Loucy (cell line): ENCODE measurements at regions not wholly inside any gene's neighbourhood (a gene's known extent, or its start where the extent isn't known, plus 50 kb on each side); places are given as distances from the start of the nearest gene placed in this dataset.
A peak's percentile ranks its signal among the peaks of the same experiment; 100 is the strongest.

Source experiments
- H2AFZ ChIP-seq: fragments of 200-600 bp; sonication (generic); 2 replicates; pipeline ENCODE4 v1.6.0; 2016; ENCODE audit warnings: antibody characterized with exemption, mild to moderate bottlenecking, low read length, moderate library complexity
- H3F3A ChIP-seq: fragments of 200-600 bp; 2 replicates; pipeline ENCODE4 v1.6.0; 2016; ENCODE audit warnings: antibody characterized with exemption, low read depth, mild to moderate bottlenecking
- H3K27me3 ChIP-seq: fragments of 200-600 bp; sonication (generic); 2 replicates; pipeline ENCODE4 v1.6.1; 2014; ENCODE audit warnings: low read length, mild to moderate bottlenecking; ENCODE audit not compliant: insufficient read depth, poor library complexity, severe bottlenecking
- H3K36me3 ChIP-seq: fragments of 200-600 bp; sonication (generic); 2 replicates; pipeline ENCODE4 v1.6.1; 2016; ENCODE audit warnings: low read length; ENCODE audit not compliant: insufficient read depth
- H3K4me1 ChIP-seq: fragments of 200-600 bp; sonication (generic); 2 replicates; pipeline ENCODE4 v1.5.1; 2014; ENCODE audit warnings: low read length, mild to moderate bottlenecking; ENCODE audit not compliant: insufficient read depth, poor library complexity, severe bottlenecking
- H3K4me2 ChIP-seq: fragments of 200-600 bp; sonication (generic); 2 replicates; pipeline ENCODE4 v1.6.0; 2014; ENCODE audit warnings: antibody characterized with exemption, low read length, low read depth, mild to moderate bottlenecking; ENCODE audit not compliant: poor library complexity, severe bottlenecking
- H3K4me3 ChIP-seq: fragments of 200-600 bp; sonication (generic); 2 replicates; pipeline ENCODE4 v1.5.1; 2014; ENCODE audit warnings: low read length, mild to moderate bottlenecking, mixed read lengths; ENCODE audit not compliant: poor library complexity, severe bottlenecking
- H3K79me2 ChIP-seq: fragments of 200-600 bp; sonication (generic); 2 replicates; pipeline ENCODE4 v1.6.1; 2014; ENCODE audit warnings: low read length; ENCODE audit not compliant: insufficient read depth
- H3K9ac ChIP-seq: fragments of 200-600 bp; sonication (generic); 2 replicates; pipeline ENCODE4 v1.6.0; 2014; ENCODE audit warnings: mild to moderate bottlenecking, low read depth, low read length, moderate library complexity; ENCODE audit not compliant: poor library complexity, severe bottlenecking
- H3K9me2 ChIP-seq: fragments of 200-600 bp; sonication (generic); replicated peaks from 2 replicates; pipeline ENCODE4 v1.6.1; 2016; ENCODE audit warnings: low read depth, low read length, mixed read lengths
- H3K9me3 ChIP-seq: fragments of 200-600 bp; sonication (generic); 2 replicates; pipeline ENCODE4 v1.6.1; 2014; ENCODE audit warnings: mild to moderate bottlenecking, antibody characterized with exemption, low read length, low read depth; ENCODE audit not compliant: insufficient read depth
- H4K20me1 ChIP-seq: fragments of 200-600 bp; sonication (generic); 2 replicates; pipeline ENCODE4 v1.6.0; 2014; ENCODE audit warnings: antibody characterized with exemption, low read length, mild to moderate bottlenecking; ENCODE audit not compliant: insufficient read depth, poor library complexity, severe bottlenecking
- CTCF ChIP-seq: fragments of 200-600 bp; sonication (generic); conservative IDR thresholded peaks from 2 replicates; pipeline ENCODE4 v1.5.1; 2014; ENCODE audit warnings: mild to moderate bottlenecking, antibody characterized with exemption, low read length
- EZH2phosphoT487 ChIP-seq: fragments of 200-600 bp; IDR thresholded peaks from 2 replicates; pipeline ENCODE4 v1.6.1; 2018; ENCODE audit warnings: antibody characterized with exemption, mild to moderate bottlenecking, moderate library complexity, borderline replicate concordance

DNA sequence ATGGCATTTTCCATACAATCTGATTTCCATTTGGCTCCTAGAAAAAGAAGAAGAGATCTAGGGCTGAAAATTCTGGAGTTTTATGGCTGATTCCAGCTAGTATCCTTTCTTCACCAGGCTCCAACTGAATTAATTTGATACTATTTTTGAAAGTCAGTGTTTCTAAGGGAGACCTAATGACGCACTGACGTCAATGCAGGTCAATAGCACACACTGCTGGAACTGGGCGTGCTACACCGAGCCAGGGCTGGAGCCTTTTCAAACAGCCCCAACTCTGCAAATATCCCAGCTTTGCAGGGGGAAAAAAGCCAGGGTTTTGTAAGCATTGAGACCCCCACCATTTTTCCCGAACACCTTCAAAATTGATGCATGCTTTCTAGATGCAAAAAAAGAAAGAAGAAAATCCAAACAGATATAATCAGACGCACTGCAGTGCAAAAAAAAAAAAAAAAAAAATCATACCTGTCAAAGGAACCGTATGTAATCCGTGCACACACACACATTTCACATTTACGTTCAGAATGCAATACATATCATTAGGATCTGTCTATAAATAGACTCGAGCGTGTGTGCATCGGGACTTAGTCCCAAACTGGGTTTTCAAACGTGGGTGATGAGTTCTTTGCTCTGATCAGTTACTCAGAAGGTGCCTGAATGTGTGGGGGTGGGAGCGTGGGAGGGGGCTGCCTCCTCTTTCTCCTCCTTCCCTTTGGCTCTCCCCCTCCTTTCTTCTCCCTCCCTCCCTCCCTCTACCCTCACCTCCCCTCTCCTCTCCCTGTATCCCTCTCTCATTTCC lies 124.5 kb upstream of the HSD17B12 start:
- H3K4me2 ChIP-seq: no peak overlapping the region

DNA sequence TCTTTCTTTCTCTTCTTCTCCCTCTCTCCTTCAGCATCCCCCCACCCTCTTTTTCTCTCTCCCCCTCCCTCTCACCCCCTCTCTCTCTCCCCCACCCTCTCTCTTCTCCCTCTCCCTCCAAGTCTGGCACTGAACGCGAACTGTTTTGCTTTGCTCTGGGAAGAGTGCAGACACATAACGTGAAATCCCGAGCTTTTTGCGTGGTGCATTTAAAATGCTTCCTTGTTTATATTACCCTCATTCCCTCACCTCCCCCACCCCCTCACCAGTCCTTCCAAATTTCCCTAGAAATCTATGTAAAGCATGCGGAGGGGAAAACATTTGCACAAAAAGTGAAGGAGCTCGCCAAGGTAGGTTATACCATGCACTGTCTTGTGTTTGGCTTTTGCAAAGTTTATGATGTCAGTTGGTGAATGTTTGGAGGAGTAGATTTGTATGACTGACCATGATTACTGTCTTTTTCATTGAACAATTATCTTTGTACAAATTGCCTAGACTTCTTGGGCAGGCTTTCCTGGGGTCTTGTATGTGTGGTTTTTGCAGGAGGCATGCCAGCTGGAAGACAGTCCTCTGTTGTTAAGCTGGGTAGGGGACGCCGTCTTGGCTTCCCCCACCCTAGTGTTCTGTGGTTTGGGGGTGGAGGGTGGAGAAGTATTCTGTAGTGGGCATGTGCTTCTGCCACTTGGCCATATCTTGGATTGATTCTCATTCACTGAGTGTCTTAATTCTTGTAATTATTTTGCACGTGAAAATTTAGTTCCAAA lies 123.7 kb upstream of the HSD17B12 start:
- Histone ChIP-seq H3K4me1 (peaks cover 7% of the 10 kb centered on the region), H4K20me1 (no peaks in the 10 kb centered on the region), H3K27me3 (no peaks in the 10 kb centered on the region), H2AFZ (peak overlapping the region; percentile 87), H3K9ac (peak overlapping the region; percentile 12), H3F3A (no peaks in the 10 kb centered on the region), H3K9me3 (no peaks in the 10 kb centered on the region), H3K36me3 (no peaks in the 10 kb centered on the region), H3K4me2 (peak overlapping the region; percentile 60), H3K4me3 (peak overlapping the region; percentile 68), H3K79me2 (no peaks in the 10 kb centered on the region), H3K9me2 (no peaks in the 10 kb centered on the region)
- TF ChIP-seq CTCF (no peak), EZH2phosphoT487 (no peak)

More for the DNA sequence above, 124.5 kb upstream of the HSD17B12 start:
- Histone ChIP-seq H3K36me3 (no peaks in the 10 kb centered on the region), H3K9me3 (no peaks in the 10 kb centered on the region), H3K4me1 (peaks cover 7% of the 10 kb centered on the region), H2AFZ (no peak overlapping the region; the same call in 1 of the 2 replicates), H4K20me1 (no peaks in the 10 kb centered on the region), H3K79me2 (no peaks in the 10 kb centered on the region), H3F3A (no peaks in the 10 kb centered on the region), H3K9me2 (no peaks in the 10 kb centered on the region), H3K4me3 (no peak overlapping the region), H3K27me3 (no peaks in the 10 kb centered on the region), H3K9ac (no peak overlapping the region)
- no peak for TF ChIP-seq EZH2phosphoT487
- no peak for TF ChIP-seq CTCF

DNA sequence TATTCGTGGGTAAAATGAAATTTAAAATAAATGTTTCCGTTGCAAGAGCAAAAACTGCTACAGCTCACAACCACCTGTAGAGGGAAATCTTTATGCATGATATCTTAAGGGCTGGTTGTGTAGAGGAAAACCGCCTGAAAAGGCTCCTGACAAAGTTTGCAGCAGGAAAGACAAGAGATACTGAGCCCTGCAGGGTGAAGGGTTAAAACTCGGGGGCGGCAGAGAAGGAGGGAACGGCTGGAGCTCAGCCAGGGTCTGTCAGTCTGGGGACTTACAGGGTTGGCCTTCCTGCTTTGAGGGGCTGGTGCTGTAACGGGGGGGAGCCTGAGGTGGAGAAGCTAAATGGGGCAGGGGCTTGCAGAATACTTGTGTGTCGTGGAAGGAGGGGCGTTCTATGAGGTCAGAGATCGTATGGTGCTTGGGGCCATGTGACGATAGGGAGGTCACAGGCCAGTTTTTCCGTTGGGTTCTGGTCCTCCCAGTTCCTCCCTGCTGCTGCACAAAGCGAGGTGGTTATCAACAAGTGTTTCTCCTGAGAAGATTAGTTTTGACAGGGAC lies 122.9 kb upstream of the HSD17B12 start:
- Histone ChIP-seq H2AFZ (peak overlapping the region; percentile 87), H4K20me1 (no peaks in the 10 kb centered on the region), H3F3A (no peaks in the 10 kb centered on the region), H3K79me2 (no peaks in the 10 kb centered on the region), H3K36me3 (no peaks in the 10 kb centered on the region), H3K4me1 (peaks cover 7% of the 10 kb centered on the region), H3K4me3 (peak overlapping the region; percentile 68), H3K27me3 (no peaks in the 10 kb centered on the region), H3K9me2 (no peaks in the 10 kb centered on the region), H3K9me3 (no peaks in the 10 kb centered on the region), H3K9ac (peak overlapping the region; percentile 12), H3K4me2 (peak overlapping the region; percentile 60)
- TF ChIP-seq CTCF (peak; percentile 62), EZH2phosphoT487 (no peak)
